GM21529 (cell line): ENCODE measurements at regions not wholly inside any gene's neighbourhood (a gene's known extent, or its start where the extent isn't known, plus 50 kb on each side); places are given as distances from the start of the nearest gene placed in this dataset.

Experiments used
- ATAC-seq: cut with Tn5 transposase; IDR thresholded peaks from one replicate; pipeline ENCODE4 v1.9.1; 2021; ENCODE audit not compliant: unreplicated experiment

DNA sequence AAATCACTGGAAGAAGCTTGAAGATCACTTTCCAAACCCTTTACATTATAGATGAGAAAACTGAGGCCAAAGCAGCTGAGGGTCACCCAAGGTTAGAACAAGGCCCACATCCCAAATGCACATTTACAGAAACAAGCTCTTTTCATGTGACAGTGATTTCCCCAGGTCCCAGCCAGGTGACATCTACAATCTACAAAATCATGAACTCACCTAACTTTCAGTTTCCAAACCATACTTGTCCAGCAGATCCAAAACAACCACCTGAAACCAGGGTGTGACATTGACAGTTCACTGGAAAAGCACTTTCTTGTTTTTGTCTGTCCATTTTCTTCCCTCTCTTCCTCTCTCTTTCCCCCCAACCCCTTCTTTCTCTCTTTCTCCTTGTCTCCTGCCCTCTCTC is 132.2 kb upstream of the PRICKLE2 start:
- no peak for ATAC-seq

DNA sequence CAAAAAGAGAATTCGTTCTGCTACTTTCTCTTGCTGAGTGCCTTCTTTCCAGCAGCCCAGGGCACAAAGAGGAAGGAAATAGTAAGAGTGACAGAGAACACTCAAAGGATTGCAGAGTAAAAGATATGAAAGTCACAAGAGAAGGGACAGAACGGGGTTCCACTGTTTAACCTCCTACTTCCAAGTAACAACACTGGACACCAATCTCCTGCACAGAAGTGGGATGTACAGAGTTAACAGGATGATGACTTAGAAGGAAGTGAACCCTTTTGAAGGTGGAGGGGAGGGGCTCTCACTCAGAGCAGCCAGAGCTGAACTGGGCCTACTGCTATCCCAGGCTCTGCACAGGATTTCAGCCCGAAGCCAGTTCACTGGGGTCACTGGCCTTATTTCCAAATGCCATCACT is 130.1 kb upstream of the PRICKLE2 start:
- no peak for ATAC-seq

DNA sequence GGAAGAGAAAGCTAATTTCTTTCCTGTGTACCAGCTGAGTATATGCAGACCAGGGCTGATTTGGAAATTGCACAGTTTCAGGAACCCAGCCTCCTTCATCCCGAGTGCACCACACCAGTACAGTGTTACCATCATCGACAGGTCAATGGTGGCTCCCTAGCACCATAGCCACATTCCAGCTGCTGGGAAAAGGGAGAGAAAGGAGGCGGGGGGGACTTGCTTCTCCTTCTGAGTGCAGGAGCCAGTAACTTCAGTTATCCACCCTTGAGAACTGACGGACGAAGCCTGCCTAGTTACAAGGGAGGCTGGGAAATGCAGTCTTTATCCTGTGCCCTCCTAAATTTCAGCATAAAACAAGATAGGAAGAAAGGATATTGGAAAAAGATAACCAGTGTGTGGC is 129.7 kb upstream of the PRICKLE2 start:
- ATAC-seq = no peak

DNA sequence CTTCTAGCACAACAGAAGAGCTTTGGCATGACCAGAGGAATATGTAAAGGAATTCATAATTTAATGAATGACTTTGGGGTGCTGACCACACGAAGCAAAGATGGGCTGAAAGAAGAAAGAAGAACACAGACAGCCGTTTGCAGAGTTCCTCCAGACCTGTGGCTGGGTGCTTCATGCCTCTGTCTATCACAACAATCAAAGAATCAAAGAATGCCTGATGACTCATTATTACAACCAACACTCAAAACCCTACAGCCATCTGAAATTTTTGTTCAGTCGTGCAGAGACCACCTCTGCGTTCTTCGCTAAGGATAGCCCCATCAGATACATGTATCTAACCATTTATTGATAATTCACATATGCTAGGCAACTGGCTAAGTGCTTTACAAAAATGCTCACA is 129.0 kb upstream of the PRICKLE2 start:
- no peak for ATAC-seq

DNA sequence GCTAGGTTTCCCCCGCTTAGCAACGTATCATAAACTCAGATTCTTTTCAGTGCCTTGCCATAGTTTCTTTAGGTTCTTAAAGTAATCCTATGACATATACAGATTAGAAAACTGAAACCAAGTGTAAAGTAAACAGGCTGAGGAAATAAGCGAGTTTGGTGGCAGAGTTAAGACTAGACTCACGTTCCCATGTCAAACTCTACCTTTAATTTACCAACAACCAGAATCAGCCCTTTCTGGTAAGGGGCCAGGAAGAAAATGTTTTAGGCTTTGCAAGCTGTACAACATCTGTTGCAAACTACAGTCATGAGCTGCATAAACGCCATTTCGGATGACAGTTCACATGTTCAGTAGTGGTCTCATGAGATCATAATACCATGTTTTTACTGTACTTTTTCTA is 128.0 kb upstream of the PRICKLE2 start:
- no peak for ATAC-seq

DNA sequence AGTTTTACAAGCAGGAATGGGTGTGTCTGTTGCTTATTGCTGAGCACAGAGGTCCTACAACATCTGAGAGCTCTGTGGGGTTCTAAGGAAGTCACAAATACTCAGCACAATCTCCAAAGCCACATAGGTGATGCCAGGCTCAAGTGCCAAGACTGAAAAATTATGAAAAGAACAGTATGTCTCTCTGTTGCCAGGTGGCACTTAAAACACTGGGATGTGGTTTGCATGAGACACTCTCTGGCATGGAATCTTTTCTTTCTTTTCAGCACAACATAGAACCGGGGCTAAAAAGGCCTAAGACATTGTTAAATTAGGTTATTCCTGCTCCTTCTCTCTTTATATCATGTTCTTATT is 127.3 kb upstream of the PRICKLE2 start:
- no peak for ATAC-seq

DNA sequence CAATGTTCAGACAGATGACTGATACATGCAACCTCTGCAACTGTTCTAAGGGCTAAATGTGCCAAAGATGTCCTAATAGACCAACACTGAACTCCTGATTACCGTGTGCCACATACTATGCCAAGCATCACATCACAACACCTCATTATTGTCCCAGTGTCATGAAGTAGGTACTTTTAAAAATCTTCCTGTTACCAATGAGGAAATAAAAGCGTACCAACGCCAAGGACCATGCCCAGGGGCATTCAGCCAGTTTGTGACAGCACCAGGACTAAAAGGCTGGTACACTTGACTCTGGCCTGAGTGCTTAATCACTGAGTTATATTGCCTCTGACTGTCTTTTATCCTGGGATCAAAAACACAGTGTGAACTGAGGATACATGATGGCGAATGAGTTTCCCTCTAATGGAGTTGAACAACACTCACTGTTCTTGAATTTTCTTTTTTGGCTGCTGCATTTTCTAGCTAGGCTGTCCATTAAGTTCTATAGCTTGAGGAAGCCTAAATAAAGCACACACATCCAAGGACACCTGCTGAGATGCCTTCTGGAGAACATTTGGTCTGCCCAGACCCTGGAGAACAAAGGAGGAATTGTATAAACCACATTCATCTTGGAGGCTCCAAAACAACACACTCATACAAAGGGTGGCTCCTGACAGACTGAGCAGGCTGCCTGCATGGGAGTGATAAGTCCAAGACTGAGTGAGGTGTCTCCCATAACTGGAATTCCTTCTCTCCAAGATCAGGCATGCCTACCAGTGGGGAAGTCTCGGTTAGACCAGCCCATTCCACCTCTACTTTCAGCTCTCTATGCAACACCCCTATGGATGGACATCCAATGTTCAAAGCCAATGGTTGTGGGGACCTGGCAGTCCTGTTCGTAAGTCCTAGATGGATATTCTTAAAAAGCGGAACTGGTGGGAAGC is 126.7 kb upstream of the PRICKLE2 start:
- no peak for ATAC-seq

DNA sequence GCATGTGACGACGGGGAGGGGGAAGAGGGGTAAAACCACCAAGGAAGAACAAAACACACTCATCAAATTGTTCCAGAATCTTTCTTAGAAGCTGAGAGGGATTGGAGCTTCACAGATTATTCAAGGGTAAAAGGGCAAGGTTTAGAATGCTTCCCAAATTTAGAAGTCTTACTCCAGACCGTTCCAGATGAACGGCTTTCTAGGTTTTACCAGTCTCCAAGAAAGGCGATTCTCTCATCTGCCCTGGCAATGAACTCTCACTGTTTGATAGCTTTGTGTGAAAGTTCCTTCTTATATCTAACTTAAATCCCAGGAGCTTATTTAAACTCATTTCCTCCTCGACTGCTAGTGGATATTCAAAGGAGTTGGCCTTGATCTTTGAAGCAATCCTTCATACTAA is 124.3 kb upstream of the PRICKLE2 start:
- no peak for ATAC-seq

DNA sequence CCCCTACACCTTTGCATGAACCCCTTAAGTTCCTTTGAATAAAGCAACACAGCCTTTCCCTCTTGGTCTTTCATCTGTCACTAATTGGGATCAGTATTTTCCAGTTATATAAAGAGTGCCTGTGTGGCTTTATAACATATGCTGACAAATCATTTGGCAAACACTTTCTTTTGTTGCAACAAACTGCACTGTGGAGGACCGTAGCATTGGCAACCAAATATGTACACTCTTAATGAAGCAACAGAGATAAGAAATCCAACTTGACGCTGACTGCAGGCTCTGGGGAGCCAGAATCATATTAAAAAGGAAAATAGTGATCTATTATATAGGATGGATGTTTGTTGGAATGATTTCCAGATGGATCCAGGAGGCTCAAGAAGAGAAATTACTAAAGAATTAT is 120.1 kb upstream of the PRICKLE2 start:
- no peak for ATAC-seq

DNA sequence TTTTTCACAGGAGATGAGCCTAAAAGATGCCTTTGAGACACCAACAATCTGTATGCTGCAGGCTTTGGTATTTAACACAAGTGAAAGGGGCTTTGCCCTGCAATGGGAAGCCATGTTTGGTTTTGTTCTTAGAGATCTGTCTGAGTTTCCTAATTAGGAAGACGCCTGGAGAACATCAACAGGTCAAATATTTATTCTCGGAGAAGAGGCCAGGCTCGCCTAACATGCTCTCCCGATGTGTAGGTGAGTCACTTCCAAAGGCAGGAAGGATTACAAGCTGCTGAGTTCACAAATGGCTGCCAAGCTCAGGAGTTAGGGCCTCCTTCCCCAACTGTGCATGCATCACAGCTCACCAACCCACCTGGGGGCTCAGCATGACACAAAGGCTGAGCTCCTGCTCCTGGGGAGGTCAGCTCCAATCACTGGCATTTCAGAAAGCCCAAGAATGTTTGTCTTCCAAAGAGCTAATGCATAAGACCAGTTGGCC is 119.5 kb upstream of the PRICKLE2 start:
- no peak for ATAC-seq

DNA sequence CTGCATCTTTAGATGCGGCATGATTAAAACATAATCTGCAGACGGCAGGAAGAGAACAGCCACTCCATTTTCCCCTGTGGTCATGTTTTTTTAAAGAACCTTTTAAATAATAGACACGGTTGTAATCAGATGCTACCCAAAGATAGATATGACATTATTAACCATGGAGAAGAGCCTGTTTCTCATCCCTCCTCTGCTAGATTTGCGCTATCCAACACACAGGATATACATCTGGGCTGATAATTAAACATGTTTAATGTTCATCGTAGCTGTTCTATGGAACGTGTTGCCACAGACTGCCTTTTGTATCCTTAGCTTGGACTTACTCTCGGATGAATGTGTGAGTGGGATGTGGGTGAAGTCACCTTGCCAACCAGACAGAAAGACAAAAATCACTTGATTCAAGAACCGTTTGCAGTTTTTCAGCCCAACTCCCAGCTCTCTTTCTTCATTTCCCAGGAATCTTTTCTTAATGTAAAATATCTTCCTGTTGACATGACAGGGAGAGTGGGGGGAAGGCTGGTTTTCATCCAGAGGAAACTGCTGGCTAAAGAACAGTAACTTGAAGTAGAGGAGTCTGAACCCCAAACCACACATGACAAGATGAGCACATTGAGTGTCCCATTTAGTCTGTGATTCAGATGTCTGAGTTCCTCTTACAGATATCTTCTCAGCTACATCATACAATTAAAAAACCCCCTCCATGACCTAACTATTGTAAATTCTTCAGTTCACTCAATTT is 118.6 kb upstream of the PRICKLE2 start:
- ATAC-seq = no peak

DNA sequence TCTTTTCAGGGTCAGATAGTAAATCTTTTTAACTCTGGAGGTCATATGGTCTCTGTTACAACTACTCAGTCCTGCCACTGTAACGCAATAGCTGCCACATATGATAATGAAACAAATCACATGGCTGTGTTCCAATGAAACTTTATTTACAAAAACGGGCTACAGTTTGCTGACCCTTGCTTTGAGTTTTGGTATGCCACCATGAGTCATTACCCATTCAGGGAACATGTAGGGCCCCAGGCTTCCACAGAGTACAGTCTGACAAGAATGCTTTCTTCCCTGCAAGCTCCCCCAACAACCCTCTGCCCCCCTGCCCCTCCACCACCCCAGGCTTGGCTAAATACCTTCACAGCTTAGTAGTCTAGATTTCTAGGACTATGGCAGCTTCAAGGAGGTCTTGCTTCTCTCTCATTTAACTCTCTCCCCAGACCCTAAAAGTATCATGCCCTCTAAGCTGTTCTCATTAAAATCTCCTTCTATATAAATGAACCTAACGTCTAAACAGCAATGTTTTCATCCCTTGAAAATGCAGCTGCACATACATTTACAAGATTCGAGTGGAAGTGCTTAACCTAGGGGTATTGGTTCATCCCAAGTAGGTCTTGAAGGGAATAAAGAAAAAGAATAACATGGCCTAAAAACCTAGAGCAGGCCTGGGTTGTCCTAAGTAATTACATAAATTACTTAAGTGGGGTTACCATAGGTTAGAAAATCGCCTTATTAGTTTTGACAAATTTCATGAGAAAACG is 117.8 kb upstream of the PRICKLE2 start:
- ATAC-seq = no peak

DNA sequence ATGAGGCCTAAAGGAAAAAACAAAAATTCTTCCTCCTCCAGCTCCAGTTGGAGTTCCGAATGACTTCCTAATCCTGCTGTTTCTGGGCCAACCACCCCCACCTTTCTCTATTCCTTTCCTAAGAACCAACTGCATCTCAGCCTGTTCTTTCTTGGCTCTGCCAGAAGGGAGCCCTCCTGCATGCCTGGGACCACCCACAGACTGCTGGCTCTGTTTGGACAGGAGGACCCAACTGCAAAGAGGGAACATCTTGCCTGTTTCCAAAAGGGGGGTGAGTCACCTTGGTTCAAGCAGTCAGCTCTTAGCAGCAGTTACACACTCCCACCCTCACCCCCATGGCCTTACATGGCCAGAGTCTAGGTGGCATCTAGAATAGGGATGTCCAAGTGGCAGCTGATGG is 116.0 kb upstream of the PRICKLE2 start:
- no peak for ATAC-seq

DNA sequence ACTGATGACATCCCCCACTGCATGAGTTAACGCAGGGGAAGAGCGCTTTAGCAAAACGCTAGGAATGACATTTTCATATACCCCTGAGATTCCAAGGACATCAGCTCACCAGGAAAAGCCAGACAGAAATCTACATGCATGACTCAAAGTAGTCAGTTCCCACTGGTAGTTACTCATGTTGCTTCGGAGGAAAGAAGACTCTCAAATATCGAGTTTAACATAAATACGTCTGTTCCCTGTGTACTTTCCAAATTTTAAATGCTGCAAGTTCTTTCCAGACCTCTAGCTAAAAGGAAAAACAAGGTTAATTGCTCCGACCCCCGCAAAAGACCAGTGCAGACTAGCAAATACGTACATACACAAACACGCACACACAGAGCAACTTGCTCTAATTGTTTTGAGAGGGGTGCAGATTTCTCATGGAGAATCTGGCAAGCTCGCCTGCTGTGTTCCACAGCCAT is 115.4 kb upstream of the PRICKLE2 start:
- no peak for ATAC-seq

DNA sequence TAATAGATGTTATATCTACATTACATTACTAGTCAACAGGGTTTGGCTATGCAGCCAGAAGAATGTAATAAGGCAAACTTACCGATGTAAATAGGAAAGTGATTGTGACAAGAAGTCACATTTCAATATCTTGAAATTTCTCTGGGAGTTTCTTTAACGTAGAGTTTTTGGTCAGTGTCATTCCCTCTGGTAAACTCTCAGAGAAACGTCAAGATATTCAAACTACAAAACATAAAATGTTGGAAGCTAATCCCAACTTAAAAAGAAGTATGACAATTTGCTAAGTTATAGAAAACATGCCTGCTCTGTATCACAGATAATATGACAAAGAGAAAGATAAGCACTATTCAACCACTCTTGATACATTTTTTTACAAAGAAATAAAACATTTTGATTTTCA is 111.2 kb upstream of the PRICKLE2 start:
- no peak for ATAC-seq

DNA sequence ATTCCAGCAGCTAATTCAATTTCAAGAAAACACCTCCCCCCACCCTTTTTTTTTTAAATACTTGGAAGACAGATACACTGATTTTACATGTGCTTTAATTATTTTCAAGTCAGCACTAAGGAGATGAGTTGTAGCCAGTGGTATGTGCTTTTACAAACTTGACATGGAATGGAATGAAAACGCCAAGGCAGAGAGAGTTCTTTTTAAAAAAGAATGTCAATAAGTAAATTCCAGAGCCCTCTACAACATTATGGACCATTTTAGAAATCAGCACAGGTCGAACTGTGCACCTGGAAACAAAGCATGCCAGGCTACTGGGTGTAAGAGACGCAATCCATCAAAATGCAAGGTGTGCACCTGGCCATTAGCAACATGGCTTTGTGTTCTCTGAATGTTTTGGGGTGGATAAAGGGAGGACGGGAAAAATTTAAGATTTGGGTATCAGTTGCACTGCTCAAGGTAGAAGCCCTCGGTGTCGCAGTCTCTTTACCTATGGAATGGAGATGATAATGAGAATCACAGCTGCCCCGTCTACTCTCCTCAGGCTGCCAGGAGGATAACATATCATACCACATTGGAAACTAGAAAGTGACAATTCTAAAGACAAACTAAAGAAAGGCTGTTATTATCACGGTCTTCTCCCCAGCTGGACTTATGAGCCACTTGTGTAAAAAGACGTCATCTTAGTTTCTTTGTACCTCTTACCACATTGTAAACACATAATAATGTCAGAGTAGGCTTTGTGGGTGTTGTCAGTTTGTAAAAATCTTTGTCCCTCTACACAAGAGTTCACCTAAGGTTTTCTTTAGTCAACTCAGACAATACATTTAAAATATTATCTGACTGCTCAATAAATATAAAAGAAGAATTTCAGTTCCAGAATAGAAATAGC is 107.4 kb upstream of the PRICKLE2 start:
- ATAC-seq = no peak

DNA sequence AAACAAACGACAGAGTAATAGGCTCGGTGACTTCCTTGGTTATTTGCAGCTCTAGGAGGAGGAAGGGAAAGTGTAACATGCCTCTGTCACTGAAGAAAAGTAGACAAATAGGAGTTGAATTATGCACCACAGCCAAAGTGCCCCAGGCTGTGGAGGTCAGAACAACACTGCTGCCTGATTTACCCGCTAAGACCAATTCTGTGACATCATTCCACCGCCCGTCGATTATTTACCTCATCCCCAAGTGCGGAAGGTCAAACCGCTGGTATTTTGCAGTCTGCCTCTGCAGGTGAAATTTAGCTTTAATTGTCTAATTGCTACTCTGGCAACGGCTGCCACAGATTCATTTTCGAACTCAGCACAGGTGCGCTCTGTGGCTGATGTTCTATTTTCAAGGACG is 106.3 kb upstream of the PRICKLE2 start:
- ATAC-seq = no peak

DNA sequence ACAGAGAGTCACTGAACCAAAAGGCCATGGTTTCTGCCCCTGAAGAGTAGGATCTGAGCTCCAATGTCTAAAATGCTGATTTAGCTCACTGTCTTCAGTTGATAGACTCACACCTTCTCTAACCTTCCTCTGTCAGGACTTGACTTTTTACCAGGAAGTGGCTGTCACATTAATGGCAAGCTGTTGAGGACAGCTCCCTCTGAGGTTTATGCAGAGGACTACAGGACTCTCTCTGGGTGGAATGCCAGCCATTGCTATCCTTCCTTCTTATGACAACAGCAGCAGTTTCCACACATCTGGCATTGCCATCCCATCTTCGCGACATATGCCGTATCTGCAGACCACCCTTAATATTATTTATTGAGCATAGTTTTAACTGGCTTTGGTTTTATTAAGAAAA is 103.8 kb upstream of the PRICKLE2 start:
- no peak for ATAC-seq

DNA sequence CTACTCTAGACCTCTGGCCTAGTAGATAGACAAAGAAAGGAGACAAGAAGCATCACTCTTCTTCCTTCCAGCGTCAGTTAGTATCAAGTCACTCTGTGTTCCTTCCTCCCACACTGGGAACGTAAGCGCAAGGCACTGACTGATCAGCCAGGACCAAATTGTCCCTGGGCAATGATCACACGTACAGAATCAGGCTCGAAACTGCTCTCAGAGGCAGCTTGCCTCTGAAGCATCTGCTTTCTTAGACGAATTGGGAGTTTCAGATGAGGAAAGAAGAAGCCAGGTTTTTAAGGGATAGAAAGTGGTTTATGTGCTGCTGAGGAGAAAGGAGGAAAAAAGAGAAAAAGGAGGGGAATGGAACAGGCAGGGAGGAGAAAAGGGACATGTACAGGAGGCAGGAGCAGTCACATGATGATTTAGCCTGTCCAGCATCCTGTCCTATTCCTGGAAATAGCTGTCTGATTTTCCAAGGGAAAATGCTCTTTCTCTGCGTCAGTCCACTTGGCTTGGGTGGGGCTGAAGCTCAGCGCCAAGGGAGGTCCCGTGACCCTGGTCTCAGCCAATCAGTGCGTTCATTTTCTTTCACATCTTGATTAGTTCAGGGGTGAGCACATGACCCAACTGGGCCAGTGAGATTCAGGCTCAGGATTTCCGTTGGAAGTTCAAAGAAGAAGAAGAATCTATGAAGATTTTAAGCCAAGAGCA is 102.0 kb upstream of the PRICKLE2 start:
- ATAC-seq = no peak

DNA sequence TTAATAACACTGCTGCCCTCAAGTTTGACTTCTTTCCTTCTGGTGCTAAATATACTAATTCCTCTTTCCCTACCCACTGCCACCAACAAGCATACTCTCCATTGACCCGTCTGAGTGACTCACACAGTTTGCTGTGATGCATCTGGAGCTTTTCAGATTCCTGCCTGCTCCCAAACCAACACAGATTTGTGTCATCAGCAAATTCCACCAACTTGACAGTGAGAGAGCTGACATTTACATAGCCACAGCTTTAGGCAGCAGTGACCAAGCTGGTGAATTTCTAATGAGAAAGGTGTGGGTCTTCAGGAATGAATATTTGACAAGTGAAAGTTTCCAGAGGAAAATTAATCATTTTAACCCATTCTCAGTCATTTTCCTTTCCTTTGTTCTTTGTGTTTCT is 96.5 kb upstream of the PRICKLE2 start:
- no peak for ATAC-seq
